ENCODE measurements at regions not wholly inside any gene's neighbourhood (a gene's known extent, or its start where the extent isn't known, plus 50 kb on each side); places are given as distances from the start of the nearest gene placed in this dataset.
"Not testable (repeated sequence)": the region's sequence is repeated elsewhere in the genome, so short reads cannot be mapped to it uniquely, and the experiment has no call there.

- no peak for DNase-seq
Observed at GRCh38 chr7:49618028-49618427, 155.4 kb upstream of the VWC2 start.

GRCh38 chr7:49623943-49624342 is 149.5 kb upstream of the VWC2 start:
- DNase-seq: no peak

- DNase-seq: no peak
Observed at GRCh38 chr7:49624611-49625010, 148.8 kb upstream of the VWC2 start.

- no peak for DNase-seq
Observed at GRCh38 chr7:49630513-49630912, 142.9 kb upstream of the VWC2 start.

- DNase-seq: no peak
Observed at GRCh38 chr7:49631071-49631815, 142.2 kb upstream of the VWC2 start.

GRCh38 chr7:49631960-49632359 is 141.5 kb upstream of the VWC2 start:
- no peak for DNase-seq

GRCh38 chr7:49635800-49636199 is 137.6 kb upstream of the VWC2 start:
- DNase-seq: no peak

GRCh38 chr7:49636400-49636799 is 137.0 kb upstream of the VWC2 start:
- DNase-seq: no peak

GRCh38 chr7:49638166-49638565 is 135.3 kb upstream of the VWC2 start:
- no peak for DNase-seq

GRCh38 chr7:49639068-49639593 is 134.3 kb upstream of the VWC2 start:
- no peak for DNase-seq

GRCh38 chr7:49639808-49640207 is 133.6 kb upstream of the VWC2 start:
- DNase-seq: no peak

GRCh38 chr7:49643321-49643720 is 130.1 kb upstream of the VWC2 start:
- no peak for DNase-seq

- no peak for DNase-seq
Observed at GRCh38 chr7:49643736-49644135, 129.7 kb upstream of the VWC2 start.

GRCh38 chr7:49644396-49645166 is 128.9 kb upstream of the VWC2 start:
- DNase-seq: no peak

GRCh38 chr7:49645296-49645695 is 128.1 kb upstream of the VWC2 start:
- no peak for DNase-seq

GRCh38 chr7:49660170-49660783 is 113.2 kb upstream of the VWC2 start:
- no peak for DNase-seq

- no peak for DNase-seq
Observed at GRCh38 chr7:49660976-49661375, 112.5 kb upstream of the VWC2 start.

GRCh38 chr7:49665963-49666362 is 107.5 kb upstream of the VWC2 start:
- not testable (repeated sequence) for DNase-seq

- no peak for DNase-seq
Observed at GRCh38 chr7:49666764-49667163, 106.7 kb upstream of the VWC2 start.

GRCh38 chr7:49669285-49669684 is 104.2 kb upstream of the VWC2 start:
- no peak for DNase-seq

GRCh38 chr7:49669692-49670260 is 103.7 kb upstream of the VWC2 start:
- no peak for DNase-seq

- DNase-seq: no peak
Observed at GRCh38 chr7:49670991-49671390, 102.4 kb upstream of the VWC2 start.

- DNase-seq: no peak
Observed at GRCh38 chr7:49692516-49692915, 80.9 kb upstream of the VWC2 start.

Data from activated CD4-positive, alpha-beta T cell treated with anti-CD3 and anti-CD28 coated beads, Interleukin-2, amount 50 U/mL, for 48 hours (primary cell).